Cerebellar nuclear complex (tissue), 1 donor: ENCODE measurements at regions not wholly inside any gene's neighbourhood (a gene's known extent, or its start where the extent isn't known, plus 50 kb on each side); places are given as distances from the start of the nearest gene placed in this dataset.

ENCODE experiments used
- DNase-seq, 2 experiments: peaks; one replicate each; lab custom pipeline; 2025; lab: John Stamatoyannopoulos, UW

GRCh38 chr6:91135406-91136103 lies 548.7 kb upstream of the MAP3K7 start:
- peak; percentile 20 to 31 for DNase-seq

- DNase-seq: no peak
Observed at GRCh38 chr6:91132461-91132860, 545.6 kb upstream of the MAP3K7 start.

GRCh38 chr6:91130126-91130525 lies 543.3 kb upstream of the MAP3K7 start:
- peak in 1 of 2 experiments; percentile 24 for DNase-seq

GRCh38 chr6:91127752-91128151 lies 540.9 kb upstream of the MAP3K7 start:
- DNase-seq: no peak

- DNase-seq: no peak
Observed at GRCh38 chr6:91126876-91127275, 540.0 kb upstream of the MAP3K7 start.

GRCh38 chr6:91117550-91117949 lies 530.7 kb upstream of the MAP3K7 start:
- DNase-seq: no peak

GRCh38 chr6:91114123-91114708 lies 527.3 kb upstream of the MAP3K7 start:
- no peak for DNase-seq

GRCh38 chr6:91106083-91106482 lies 519.2 kb upstream of the MAP3K7 start:
- no peak for DNase-seq

- DNase-seq: no peak
Observed at GRCh38 chr6:91105532-91105931, 518.7 kb upstream of the MAP3K7 start.

- no peak for DNase-seq
Observed at GRCh38 chr6:91099479-91099878, 512.6 kb upstream of the MAP3K7 start.

- no peak for DNase-seq
Observed at GRCh38 chr6:91098006-91098405, 511.1 kb upstream of the MAP3K7 start.

- no peak for DNase-seq
Observed at GRCh38 chr6:91097364-91097763, 510.5 kb upstream of the MAP3K7 start.

GRCh38 chr6:91094806-91095475 lies 508.1 kb upstream of the MAP3K7 start:
- no peak for DNase-seq

GRCh38 chr6:91094341-91094740 lies 507.5 kb upstream of the MAP3K7 start:
- no peak for DNase-seq

GRCh38 chr6:91088976-91089375 lies 502.1 kb upstream of the MAP3K7 start:
- no peak for DNase-seq

- DNase-seq: no peak
Observed at GRCh38 chr6:91088515-91088914, 501.6 kb upstream of the MAP3K7 start.

- no peak for DNase-seq
Observed at GRCh38 chr6:91087908-91088307, 501.0 kb upstream of the MAP3K7 start.

GRCh38 chr6:91083211-91083610 lies 496.3 kb upstream of the MAP3K7 start:
- DNase-seq: no peak

GRCh38 chr6:91082311-91082832 lies 495.5 kb upstream of the MAP3K7 start:
- DNase-seq: no peak

- peak in 1 of 2 experiments; percentile 43 for DNase-seq
Observed at GRCh38 chr6:91081452-91082067, 494.7 kb upstream of the MAP3K7 start.

- DNase-seq: no peak
Observed at GRCh38 chr6:91080871-91081270, 494.0 kb upstream of the MAP3K7 start.

- no peak for DNase-seq
Observed at GRCh38 chr6:91079969-91080368, 493.1 kb upstream of the MAP3K7 start.
